Activated CD8-positive, alpha-beta T cell treated with anti-CD3 and anti-CD28 coated beads, Interleukin-2, amount 10 ng/mL, durations not matched to agents 7 days and 5 days (primary cell): ENCODE measurements at regions not wholly inside any gene's neighbourhood (a gene's known extent, or its start where the extent isn't known, plus 50 kb on each side); places are given as distances from the start of the nearest gene placed in this dataset.

Experiments
- ATAC-seq: fragments of 150-1000 bp; cut with Tn5 transposase; one replicate; pipeline ENCODE4 v1.10.0; 2021; ENCODE audit warnings: moderate library complexity
- CTCF ChIA-PET: fragments of 350-600 bp; sonication (Branson Sonifier 250); formaldehyde crosslinking; loops from one replicate; lab custom pipeline; 2021; ENCODE audit warnings: antibody characterized with exemption; lab: Charles Lee
- POLR2A ChIA-PET: fragments of 350-600 bp; sonication (Branson Sonifier 250); formaldehyde crosslinking; loops from one replicate; lab custom pipeline; 2021; ENCODE audit warnings: antibody characterized with exemption; lab: Charles Lee
- DNase-seq: peaks from one replicate; pipeline ENCODE4 v3.0.0-alpha.2; 2020
- H3K27ac Mint-ChIP-seq: one replicate; pipeline ENCODE4 v1.8.0; 2021; ENCODE audit warnings: mild to moderate bottlenecking, mixed read lengths
- H3K27me3 Mint-ChIP-seq: one replicate; pipeline ENCODE4 v1.8.0; 2021; ENCODE audit warnings: low read depth, mixed read lengths
- H3K36me3 Mint-ChIP-seq: one replicate; pipeline ENCODE4 v1.8.0; 2021; ENCODE audit warnings: low read depth, mixed read lengths
- H3K4me1 Mint-ChIP-seq: one replicate; pipeline ENCODE4 v1.8.0; 2021; ENCODE audit warnings: low read depth, mixed read lengths
- H3K4me3 Mint-ChIP-seq: one replicate; pipeline ENCODE4 v1.8.0; 2021; ENCODE audit warnings: mild to moderate bottlenecking, mixed read lengths
- H3K9me3 Mint-ChIP-seq: one replicate; pipeline ENCODE4 v1.8.0; 2022; ENCODE audit warnings: mixed read lengths; ENCODE audit not compliant: insufficient read depth

DNA sequence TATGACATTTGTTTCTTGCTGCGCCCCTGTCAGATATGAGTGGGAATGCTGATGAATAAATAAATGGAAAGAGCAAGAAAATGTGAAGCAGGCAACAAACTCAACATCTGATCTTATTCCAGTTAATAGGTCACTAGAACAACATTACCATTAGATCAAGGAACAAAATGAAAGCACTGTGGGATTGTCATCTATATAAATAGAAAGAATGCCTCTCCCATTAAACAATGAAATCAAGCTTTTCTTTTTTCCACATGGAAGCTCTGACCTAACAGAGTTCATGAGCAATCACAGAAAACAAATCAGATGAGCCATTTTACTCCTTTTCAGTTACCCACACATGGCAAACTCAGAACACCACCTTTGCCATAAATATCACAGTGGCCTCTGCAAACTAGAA, 354.8 kb downstream of the SUCLA2 start:
- no peak for ATAC-seq
- no peaks in the 10 kb centered on the region for H3K36me3 Mint-ChIP-seq
- no peak for DNase-seq
- no peaks in the 10 kb centered on the region for H3K9me3 Mint-ChIP-seq
- ChIA-PET POLR2A (no interaction called here), CTCF (no interaction called here)
- no peak overlapping the region for H3K27ac Mint-ChIP-seq
- no peaks in the 10 kb centered on the region for H3K4me1 Mint-ChIP-seq
- H3K27me3 Mint-ChIP-seq = no peaks in the 10 kb centered on the region
- H3K4me3 Mint-ChIP-seq = no peak overlapping the region

DNA sequence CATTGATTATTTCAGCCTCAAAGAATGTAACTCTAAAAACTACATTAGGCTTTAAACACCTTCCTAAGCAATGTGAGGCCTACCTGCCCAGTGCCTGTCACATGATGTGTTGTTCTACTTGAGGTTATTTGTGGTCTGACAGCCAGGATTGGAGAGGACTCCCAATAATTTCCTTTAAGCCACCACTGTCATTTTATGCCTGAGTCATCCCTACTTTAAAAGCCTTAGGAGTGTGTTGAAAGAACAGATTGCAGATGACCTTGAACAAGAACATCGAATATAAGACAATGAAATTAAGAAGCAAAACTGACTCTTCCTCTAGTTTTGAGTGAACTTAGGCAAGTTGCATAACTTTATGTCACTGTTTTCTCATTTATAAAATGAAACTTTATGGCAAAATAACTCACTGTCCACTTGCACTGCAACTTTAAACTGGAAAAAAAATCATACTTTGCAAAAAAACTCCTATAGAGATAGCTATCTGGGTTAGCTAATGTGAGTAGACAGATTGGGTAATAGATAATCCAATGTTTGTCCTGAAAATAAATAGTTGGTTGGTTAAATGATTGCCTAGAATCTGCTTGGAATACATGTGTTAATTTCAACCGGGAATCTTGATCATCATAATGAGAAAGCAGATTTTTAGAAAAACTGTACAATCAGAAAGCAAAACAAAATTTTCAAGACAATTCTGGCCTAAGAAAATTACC, 361.2 kb downstream of the SUCLA2 start:
- H3K27ac Mint-ChIP-seq = no peak overlapping the region
- ChIA-PET CTCF (no interaction called here), POLR2A (no interaction called here)
- H3K36me3 Mint-ChIP-seq = no peaks in the 10 kb centered on the region
- no peaks in the 10 kb centered on the region for H3K27me3 Mint-ChIP-seq
- ATAC-seq = no peak
- H3K4me1 Mint-ChIP-seq = no peaks in the 10 kb centered on the region
- H3K9me3 Mint-ChIP-seq = no peaks in the 10 kb centered on the region
- DNase-seq = no peak
- no peak overlapping the region for H3K4me3 Mint-ChIP-seq

DNA sequence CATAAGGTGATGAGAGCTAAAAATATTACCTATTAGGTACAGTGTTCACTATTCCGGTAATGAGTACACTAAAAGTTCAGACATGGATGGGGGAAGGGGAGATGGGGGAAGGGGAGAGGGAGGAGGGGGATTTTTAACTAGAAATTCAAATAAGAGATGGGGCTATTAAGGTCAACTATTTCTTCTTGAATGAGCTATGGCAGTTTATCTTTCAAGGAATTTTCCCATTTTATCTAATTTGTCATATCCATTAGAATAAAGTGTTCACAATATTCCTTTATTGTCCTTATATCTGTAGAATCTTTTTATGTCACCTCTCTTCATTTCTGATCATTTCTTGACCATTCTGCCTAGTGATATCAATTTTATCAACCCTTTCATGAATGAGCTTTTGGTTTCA, 362.4 kb downstream of the SUCLA2 start:
- ATAC-seq (no peak), DNase-seq (no peak)
- H3K36me3 Mint-ChIP-seq = no peaks in the 10 kb centered on the region
- no peaks in the 10 kb centered on the region for H3K9me3 Mint-ChIP-seq
- CTCF ChIA-PET = interaction anchor here (0.5 kb wide), 1 partner anchor 321 kb away, joined by 3 read pairs; no protein-coding TSS in a partner anchor
- H3K4me1 Mint-ChIP-seq = no peaks in the 10 kb centered on the region
- H3K4me3 Mint-ChIP-seq = no peak overlapping the region
- POLR2A ChIA-PET = no interaction called here
- H3K27ac Mint-ChIP-seq = no peak overlapping the region
- no peaks in the 10 kb centered on the region for H3K27me3 Mint-ChIP-seq

DNA sequence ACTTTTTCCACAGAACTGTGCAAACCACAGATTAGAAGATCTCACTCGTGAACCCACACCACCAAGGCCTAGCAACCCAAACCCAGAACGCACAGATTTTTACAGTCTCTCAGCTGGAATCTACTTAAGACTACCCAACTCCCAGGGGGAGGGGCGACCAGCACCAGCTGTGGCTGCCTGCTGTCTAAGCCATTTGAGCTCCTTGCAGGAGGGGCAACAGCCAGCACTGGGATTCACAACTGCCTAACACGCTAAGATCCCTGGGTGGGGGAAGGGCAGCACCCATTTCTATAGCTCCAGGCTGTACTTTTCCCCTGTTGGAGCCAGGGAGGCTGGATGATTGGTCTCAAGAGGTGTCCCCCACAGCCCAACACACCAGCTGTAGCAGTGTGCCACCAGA, 368.8 kb downstream of the SUCLA2 start:
- Mint-ChIP-seq H3K9me3 (no peaks in the 10 kb centered on the region), H3K4me1 (no peaks in the 10 kb centered on the region), H3K4me3 (no peak overlapping the region), H3K36me3 (no peaks in the 10 kb centered on the region), H3K27me3 (no peaks in the 10 kb centered on the region), H3K27ac (no peak overlapping the region)
- no peak for DNase-seq
- ChIA-PET CTCF (no interaction called here), POLR2A (no interaction called here)
- ATAC-seq = no peak

DNA sequence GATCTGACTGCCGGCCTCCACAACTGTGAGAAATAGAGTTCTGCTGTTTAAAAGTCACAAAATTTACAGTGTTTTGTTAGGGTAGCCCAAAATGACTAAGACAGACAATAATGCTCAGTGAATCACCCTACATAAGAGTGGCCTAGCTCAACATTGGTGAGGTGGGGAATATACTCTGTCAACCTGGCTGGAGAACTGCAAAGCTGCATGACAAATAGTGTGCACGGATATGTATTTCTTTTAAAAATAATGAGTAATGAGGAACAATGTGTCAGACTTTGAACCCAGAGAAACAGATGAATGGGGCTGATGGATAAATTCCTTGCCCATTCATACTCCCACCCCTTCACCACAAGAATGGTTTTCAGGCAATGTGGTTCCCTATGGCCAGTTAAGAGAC, 372.4 kb downstream of the SUCLA2 start:
- no peaks in the 10 kb centered on the region for H3K36me3 Mint-ChIP-seq
- CTCF ChIA-PET = no interaction called here

DNA sequence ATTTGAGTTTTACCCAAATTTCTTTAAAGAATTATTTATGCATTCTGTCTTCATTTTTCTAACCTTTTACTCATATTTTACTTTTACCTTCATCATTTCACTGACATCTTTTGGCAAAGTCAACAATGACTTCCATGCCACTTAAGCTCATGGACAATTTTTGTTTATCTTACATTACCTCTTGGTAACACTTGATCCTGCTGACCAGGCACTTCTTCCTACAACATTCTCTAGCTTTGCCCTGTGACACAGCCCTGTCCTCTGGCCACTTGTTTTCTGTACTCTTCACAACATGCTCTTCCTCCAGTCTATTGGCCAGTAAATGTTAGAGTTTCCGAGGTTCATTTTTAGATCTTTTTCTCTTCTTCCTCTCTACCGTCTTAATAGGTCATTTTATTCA, 377.2 kb downstream of the SUCLA2 start:
- H3K4me1 Mint-ChIP-seq = no peaks in the 10 kb centered on the region
- ATAC-seq = no peak
- H3K9me3 Mint-ChIP-seq = no peaks in the 10 kb centered on the region
- no peak overlapping the region for H3K4me3 Mint-ChIP-seq
- H3K27ac Mint-ChIP-seq = no peak overlapping the region
- H3K36me3 Mint-ChIP-seq = no peaks in the 10 kb centered on the region
- no peak for DNase-seq
- H3K27me3 Mint-ChIP-seq = no peaks in the 10 kb centered on the region
- POLR2A ChIA-PET = no interaction called here
- CTCF ChIA-PET = no interaction called here

More for the DNA sequence above, 372.4 kb downstream of the SUCLA2 start:
- no peaks in the 10 kb centered on the region for H3K4me1 Mint-ChIP-seq
- H3K4me3 Mint-ChIP-seq = no peak overlapping the region
- ATAC-seq (no peak), DNase-seq (no peak)
- H3K27me3 Mint-ChIP-seq = no peaks in the 10 kb centered on the region
- H3K9me3 Mint-ChIP-seq = no peaks in the 10 kb centered on the region
- POLR2A ChIA-PET = no interaction called here
- H3K27ac Mint-ChIP-seq = no peak overlapping the region

DNA sequence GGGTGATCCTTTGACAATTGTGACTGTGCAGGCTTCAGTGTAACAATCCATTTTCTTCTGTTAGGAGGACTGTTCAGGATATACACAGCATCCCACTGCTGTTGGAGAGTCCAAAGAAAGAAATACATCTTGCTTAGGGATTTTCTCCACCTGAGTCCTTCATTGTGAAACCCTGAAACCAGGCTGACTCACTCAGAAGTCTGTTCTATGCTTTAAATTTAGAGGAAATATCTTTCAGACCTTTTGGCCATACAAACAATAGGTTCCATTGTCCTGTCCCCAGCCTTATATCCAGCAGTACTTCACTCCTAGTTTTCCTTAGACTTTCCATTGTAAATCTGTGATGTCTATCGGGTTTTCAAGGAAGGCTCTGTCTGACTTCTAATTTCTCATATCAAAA, 379.1 kb downstream of the SUCLA2 start:
- DNase-seq (no peak), ATAC-seq (no peak)
- CTCF ChIA-PET = no interaction called here
- Mint-ChIP-seq H3K9me3 (no peaks in the 10 kb centered on the region), H3K36me3 (no peaks in the 10 kb centered on the region), H3K4me3 (no peak overlapping the region), H3K4me1 (no peaks in the 10 kb centered on the region), H3K27me3 (no peaks in the 10 kb centered on the region), H3K27ac (no peak overlapping the region)
- POLR2A ChIA-PET = no interaction called here

DNA sequence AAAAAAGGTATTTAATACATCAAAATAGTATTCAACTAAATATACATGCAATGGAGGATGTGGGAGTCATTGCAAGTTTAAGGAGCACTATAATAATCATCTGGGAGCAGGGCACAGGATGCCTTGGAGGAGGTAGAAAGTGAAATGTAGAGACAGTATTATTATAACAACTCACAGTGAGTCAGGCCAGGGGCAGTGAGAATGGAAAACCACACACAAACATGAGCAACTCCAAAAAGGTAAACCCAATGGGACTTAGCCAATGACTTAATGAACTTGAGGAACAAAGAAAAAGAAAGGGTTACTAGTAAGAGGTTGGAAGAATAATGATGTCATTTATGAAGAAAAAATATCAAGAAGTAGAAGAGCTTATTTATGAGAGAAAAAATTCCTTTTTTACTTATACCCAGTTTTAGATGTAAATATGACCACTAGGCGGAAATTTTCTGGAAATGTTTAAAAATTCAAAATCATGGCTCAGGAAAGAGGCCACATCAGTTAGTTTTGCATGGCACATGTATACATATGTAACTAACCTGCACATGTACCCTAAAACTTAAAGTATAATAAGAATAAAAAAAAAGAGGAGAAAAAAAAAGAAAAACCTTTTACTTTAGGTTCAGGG, 389.3 kb downstream of the SUCLA2 start:
- no peaks in the 10 kb centered on the region for H3K9me3 Mint-ChIP-seq
- H3K27ac Mint-ChIP-seq = no peak overlapping the region
- ChIA-PET CTCF (no interaction called here), POLR2A (no interaction called here)
- DNase-seq (no peak), ATAC-seq (no peak)
- H3K27me3 Mint-ChIP-seq = no peaks in the 10 kb centered on the region
- H3K4me1 Mint-ChIP-seq = no peaks in the 10 kb centered on the region
- no peak overlapping the region for H3K4me3 Mint-ChIP-seq
- no peaks in the 10 kb centered on the region for H3K36me3 Mint-ChIP-seq

DNA sequence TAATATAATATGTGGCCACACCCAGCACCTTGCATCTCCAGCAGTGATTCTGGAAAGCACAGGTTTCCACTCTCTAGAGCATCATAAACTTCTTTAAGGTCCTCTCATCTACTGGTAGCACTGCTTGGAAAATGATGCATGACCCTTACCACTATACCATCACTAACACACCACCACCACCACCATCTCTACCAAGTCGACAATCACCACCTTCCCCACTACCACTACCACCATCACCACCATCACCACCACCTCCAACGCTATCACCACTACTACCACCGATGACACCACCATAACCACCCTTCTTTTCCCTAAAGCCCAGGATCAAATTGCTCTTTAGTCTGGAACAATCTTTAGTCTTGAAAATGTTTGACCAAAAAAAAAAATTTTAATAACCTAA, 390.4 kb downstream of the SUCLA2 start:
- H3K4me1 Mint-ChIP-seq = no peaks in the 10 kb centered on the region

DNA sequence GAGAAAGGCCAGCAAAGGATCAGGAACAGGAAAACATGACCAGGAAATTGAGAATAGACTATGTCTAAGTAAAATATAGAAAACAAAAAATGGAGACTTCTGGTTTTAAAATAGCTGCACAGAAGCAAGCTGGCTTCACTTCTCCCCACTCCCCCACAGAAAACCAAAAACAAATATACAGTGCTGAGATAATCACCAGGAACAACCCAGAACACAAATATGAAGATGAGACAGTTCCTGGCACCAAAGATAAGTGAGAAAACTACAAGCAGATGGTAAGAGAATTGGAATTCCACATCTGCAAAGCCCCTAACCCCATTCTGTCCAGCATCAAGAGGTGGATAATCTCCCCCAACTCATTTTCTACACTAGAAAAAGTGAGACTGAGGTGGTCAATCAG, 397.7 kb downstream of the SUCLA2 start:
- Mint-ChIP-seq H3K4me3 (no peak overlapping the region), H3K27ac (no peak overlapping the region), H3K27me3 (no peaks in the 10 kb centered on the region), H3K4me1 (no peaks in the 10 kb centered on the region), H3K9me3 (peaks cover 7% of the 10 kb centered on the region), H3K36me3 (no peaks in the 10 kb centered on the region)
- no peak for DNase-seq
- ATAC-seq = no peak
- POLR2A ChIA-PET = no interaction called here
- CTCF ChIA-PET = no interaction called here

More for the DNA sequence above, 390.4 kb downstream of the SUCLA2 start:
- DNase-seq (no peak), ATAC-seq (no peak)
- POLR2A ChIA-PET = no interaction called here
- Mint-ChIP-seq H3K4me3 (no peak overlapping the region), H3K27me3 (no peaks in the 10 kb centered on the region), H3K9me3 (no peaks in the 10 kb centered on the region), H3K36me3 (no peaks in the 10 kb centered on the region), H3K27ac (no peak overlapping the region)
- CTCF ChIA-PET = no interaction called here

DNA sequence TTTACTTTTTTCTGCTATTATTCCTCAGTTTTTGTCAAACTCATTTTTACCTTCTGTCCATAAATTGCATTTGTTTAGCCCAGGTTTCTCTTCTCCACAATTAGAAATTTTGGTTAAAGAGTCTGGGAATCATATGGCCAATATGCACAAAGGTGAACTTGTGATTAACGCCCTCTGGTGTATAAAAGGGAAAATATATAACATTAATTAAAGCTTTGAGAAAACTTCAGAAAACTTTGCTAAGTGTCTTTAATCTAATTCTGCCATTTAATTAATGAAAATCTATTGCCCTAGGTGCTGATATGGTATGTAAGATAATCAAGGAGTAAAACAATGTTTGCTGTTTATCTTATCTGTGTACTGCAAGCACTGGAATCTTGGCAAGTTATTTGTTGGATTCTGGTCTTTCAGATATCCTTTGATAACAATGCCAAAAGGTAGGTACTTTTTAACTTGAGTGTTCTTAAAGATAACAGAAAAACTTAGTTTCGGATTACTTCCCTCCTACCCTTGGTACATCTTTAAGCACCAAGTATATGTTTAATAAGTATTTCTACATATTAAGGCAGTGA, 402.6 kb downstream of the SUCLA2 start:
- ATAC-seq (no peak), DNase-seq (no peak)
- H3K27ac Mint-ChIP-seq = no peak overlapping the region
- no peak overlapping the region for H3K4me3 Mint-ChIP-seq
- H3K27me3 Mint-ChIP-seq = no peaks in the 10 kb centered on the region
- no peaks in the 10 kb centered on the region for H3K36me3 Mint-ChIP-seq
- ChIA-PET POLR2A (no interaction called here), CTCF (no interaction called here)
- no peaks in the 10 kb centered on the region for H3K4me1 Mint-ChIP-seq
- H3K9me3 Mint-ChIP-seq = no peaks in the 10 kb centered on the region

DNA sequence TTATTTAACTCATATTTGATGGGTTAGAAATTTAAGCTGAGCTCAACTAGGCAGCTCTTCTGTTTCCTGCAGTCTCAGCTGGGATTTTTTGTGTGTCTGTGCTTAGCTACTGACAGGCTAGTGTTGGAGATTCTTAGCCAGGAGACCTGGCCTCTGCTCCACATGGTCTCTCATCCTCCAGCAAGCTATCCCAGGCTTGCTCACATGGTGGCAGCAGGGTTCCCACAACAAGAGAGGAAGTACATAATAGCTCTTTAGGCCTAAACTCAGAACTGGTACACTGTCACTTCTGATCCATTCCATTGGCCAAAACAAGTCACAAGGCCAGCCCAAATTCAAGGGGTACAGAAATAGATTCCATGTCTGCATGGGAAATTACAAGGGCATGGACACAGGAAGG, 406.2 kb downstream of the SUCLA2 start:
- Mint-ChIP-seq H3K36me3 (no peaks in the 10 kb centered on the region), H3K27ac (no peak overlapping the region), H3K4me3 (no peak overlapping the region), H3K4me1 (no peaks in the 10 kb centered on the region), H3K27me3 (no peaks in the 10 kb centered on the region), H3K9me3 (no peaks in the 10 kb centered on the region)
- CTCF ChIA-PET = no interaction called here
- DNase-seq = no peak
- POLR2A ChIA-PET = interaction anchor here (0.6 kb wide), 1 partner anchor 236 kb away, joined by 3 read pairs; no protein-coding TSS in a partner anchor
- ATAC-seq = no peak
